GM19193 (cell line): ENCODE measurements at regions not wholly inside any gene's neighbourhood (a gene's known extent, or its start where the extent isn't known, plus 50 kb on each side); places are given as distances from the start of the nearest gene placed in this dataset.

Experiments
- POLR2A ChIP-seq: IDR thresholded peaks from 4 replicates; pipeline ENCODE4 v1.6.1; 2011; ENCODE audit not compliant: insufficient read depth, insufficient read length; ENCODE audit errors: extremely low read depth

DNA sequence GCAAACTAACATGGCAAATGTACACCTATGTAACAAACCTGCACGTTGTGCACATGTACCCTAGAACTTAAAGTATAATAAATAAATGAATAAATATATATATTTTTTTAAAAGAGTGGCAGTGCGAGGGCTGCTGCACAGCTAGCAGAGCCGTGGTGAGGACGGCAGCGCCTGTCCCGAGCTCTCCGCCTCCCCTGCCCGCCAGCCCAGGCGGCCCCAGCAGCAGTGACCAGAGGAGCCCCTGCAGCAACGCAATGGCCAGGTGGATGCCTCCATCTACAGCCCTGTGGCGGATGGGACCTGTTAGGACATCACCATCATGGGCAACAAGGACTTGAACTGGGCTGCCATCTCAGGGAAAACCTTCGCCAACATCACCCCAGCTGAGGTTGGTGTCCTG is 351.9 kb downstream of the FAM72C start:
- TF ChIP-seq POLR2A, result no peak

DNA sequence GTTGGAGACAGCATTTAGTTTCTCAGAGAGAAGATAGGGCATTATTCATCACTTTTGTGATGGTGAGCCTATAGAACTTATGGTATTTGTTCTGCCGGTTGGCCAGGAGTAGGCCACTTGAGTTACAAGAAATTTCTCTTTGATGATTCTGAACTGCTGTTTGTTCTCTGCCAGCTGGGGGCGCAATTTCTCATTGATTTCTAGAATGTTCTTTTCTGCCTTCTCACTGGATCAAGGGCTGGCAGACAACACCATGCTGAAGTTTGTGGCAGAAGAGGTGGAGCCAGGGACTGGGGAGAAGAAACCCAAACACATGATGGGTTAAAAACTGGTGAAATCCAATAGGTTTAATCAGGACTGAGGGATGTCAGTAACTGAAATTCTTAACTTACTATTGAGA is 360.6 kb downstream of the FAM72C start:
- TF ChIP-seq POLR2A, result no peak

DNA sequence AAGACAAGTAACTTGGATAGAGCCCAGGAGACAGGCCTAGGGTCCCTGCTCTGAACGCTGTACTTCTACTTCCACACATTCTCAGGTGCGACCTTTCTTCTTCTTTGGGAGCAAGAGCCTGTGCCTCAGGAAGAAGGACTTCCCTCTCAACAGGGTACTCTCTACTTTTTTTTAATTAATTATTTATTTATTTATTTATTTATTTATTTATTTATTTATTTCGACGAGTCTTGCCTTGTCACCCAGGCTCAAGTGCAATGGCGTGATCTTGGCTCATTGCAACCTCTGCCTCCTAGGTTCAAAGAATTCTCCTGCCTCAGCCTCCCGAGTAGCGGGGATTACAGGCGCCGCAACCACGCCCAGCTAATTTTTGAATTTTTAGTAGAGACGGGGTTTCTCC is 361.6 kb downstream of the FAM72C start:
- no peak for TF ChIP-seq POLR2A

DNA sequence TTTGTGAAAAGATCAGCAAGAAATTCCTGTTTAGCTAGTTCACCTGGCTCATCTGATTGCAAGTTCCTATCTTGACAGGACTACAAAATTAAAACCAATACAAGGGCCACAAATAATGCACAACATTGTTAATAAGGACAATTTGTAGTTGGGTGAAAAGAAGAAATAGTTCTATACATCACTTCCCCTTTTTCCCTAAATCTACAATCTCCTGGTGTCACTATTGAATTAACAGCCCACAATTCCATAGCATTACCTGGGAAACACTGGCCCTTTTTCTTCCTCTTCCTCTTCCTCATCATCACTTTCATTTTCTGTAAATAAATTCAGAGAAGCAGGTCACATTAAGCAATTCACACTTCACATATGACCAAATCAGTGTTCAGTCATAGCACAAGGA is 366.9 kb downstream of the FAM72C start:
- TF ChIP-seq POLR2A, result no peak

DNA sequence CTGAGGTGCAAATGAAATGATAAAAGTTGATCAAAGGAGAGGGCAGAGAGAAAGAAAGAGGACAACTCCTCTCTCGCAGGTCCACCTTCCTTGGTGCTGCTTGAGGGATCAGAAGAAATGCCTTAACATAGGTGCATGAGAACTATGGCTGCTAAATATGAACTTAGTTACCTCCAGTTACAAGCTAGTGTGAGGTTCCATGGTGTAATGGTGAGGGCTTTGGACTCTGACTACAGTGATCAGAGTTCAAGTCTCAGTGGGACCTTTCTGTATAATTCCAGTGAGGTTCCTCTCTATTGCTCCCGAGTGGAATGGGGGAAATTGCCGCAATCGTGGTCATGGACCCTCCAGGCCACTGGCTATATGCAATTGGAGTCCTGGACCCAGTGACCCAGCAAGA is 387.3 kb downstream of the FAM72C start:
- TF ChIP-seq POLR2A, result no peak

DNA sequence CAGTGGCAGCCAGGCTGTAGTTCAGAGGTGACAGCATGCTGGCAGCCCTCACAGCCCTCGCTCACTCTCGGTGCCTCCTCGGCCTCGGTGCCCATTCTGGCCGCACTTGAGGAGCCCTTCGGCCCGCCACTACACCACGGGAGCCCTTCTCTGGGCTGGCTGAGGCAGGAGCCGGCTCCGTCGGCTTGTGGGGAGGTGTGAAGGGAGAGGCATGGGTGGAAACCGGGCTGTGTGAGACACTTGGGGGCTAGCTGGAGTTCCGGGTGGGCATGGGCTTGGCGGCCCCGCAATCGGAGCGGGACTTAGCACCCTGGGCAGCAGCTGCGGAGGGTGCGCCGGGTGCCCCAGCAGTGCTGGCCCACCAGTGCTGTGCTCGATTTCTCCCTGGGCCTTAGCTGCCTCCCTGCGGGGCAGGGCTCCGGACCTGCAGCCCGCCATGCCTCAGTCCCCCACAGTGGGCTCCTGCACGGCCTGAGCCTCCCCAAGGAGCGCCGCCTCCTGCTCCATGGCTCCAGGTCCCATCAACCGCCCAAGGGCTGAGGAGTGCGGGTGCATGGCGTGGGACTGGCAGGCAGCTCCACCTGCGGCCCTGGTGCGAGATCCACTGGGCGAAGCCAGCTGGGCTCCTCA is 396.8 kb downstream of the FAM72C start:
- TF ChIP-seq POLR2A, result no peak

DNA sequence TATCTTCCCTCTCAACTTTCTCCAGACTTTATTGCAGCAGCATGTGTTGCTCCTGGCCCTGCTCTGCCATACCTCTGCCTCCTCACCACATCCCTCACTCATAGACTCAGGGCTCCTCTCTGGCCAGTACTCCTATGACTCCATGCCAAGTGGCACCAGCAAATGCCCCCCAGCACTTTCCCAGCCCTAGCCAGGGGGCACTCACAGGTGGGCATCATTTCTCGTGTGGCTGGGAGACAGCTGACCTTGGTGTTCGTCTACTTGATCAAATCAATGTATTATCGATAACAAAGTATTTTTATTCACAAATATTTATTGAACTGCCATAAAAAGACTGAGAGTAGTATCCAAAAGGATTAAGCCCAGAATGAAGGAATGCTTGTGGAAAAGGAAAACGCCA is 418.2 kb downstream of the FAM72C start:
- TF ChIP-seq POLR2A, result no peak

DNA sequence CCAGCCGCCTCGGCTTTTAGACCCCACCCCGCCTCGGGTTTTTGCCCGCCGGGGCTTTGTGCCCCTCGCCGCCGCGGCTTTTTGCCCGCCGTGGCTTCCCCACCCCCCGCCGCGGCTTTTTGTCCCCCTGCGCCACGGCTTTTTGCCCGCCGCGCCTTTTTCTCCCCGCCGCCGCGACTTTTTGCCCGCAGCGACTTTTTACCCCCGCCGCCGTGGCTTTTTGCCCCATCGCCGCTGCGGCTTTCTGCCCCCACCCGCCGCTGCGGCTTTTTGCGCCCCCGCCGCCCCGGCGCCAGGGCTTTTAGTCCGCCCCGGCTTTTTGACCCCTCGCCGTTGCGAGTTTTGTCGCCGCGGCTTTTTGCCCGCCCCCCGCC is 474.4 kb downstream of the FAM72C start:
- TF ChIP-seq POLR2A, result no peak
